ENCODE measurements at regions not wholly inside any gene's neighbourhood (a gene's known extent, or its start where the extent isn't known, plus 50 kb on each side); places are given as distances from the start of the nearest gene placed in this dataset.

GRCh38 chr21:14737922-14738321, 191.8 kb upstream of the SAMSN1 start:
- Histone ChIP-seq H3K36me3 (ENCODE audit: low read depth, missing control alignments) (no peaks in the 10 kb centered on the region), H3K9me3 (no peaks in the 10 kb centered on the region), H3K27me3 (no peaks in the 10 kb centered on the region), H3K4me1 (no peaks in the 10 kb centered on the region), H3K27ac (no peak overlapping the region), H3K4me3 (no peak overlapping the region)
- WGBS, 2 donors: 47 to 48% methylated on average over 6 of the region's 6 CpGs
- peak; percentile 42 for DNase-seq
- intact Hi-C loops (cut with DNase I; ENCODE audit: low total_unique reads): no loop called here
- TF ChIP-seq CTCF (IDR thresholded peaks at IDR 0.05) (peak in 2 of 3 experiments; percentile 56), POLR2A (IDR thresholded peaks at IDR 0.05) (no peak)

GRCh38 chr21:14737284-14737691, 191.2 kb upstream of the SAMSN1 start:
- Histone ChIP-seq H3K4me3 (no peak overlapping the region), H3K4me1 (no peaks in the 10 kb centered on the region), H3K9me3 (no peaks in the 10 kb centered on the region), H3K27me3 (no peaks in the 10 kb centered on the region), H3K36me3 (ENCODE audit: low read depth, missing control alignments) (no peaks in the 10 kb centered on the region), H3K27ac (no peak overlapping the region)
- intact Hi-C loops (cut with DNase I; ENCODE audit: low total_unique reads): no loop called here
- TF ChIP-seq CTCF (IDR thresholded peaks at IDR 0.05): no peak
- TF ChIP-seq POLR2A (IDR thresholded peaks at IDR 0.05): no peak
- no peak for DNase-seq
- 43 to 61% methylated on average over 2 of the region's 2 CpGs for WGBS, 2 donors

DNA sequence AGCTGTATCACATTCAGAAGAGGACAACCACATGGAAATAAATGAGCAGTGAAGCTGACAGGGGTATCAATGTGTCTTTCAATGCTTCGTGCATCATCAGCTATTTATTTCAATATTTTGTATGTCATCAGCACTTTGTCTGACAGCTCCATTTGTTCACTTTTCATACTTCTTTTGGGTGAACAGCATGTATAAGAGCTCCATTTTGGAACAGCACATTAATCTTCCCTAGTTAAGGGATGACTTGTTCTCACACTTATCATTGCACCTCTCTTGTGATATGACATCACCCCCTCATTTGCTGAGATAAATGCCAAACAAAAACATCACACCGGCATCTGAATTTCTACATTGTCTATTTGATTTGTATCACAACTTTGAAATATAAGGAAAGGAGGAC, 190.6 kb upstream of the SAMSN1 start:
- 36 to 47% methylated on average over 2 of the region's 2 CpGs for WGBS, 2 donors
- intact Hi-C loops (cut with DNase I; ENCODE audit: low total_unique reads): no loop called here

DNA sequence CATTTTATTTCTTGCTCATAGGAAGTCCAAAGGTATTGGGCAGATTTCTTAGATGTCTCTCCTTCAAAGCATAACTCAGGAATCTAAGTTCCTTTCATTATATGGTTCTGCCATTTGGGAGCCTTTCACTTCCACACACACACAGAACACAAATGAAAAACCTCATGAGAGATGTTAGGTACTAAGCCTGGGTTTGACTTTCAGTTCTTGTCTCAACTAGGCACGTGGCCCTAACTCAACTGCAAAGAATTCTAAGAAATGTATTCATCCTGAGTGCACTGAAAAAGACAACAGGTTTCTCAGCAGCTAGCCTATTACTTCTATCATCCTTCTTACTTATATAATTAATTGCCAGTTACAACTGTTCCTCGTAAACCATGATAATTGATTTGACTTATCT, 190.0 kb upstream of the SAMSN1 start:
- no peak for TF ChIP-seq CTCF (IDR thresholded peaks at IDR 0.05)
- no peak for TF ChIP-seq POLR2A (IDR thresholded peaks at IDR 0.05)
- no peaks in the 10 kb centered on the region for H3K27me3 ChIP-seq
- H3K36me3 ChIP-seq (ENCODE audit: low read depth, missing control alignments): no peaks in the 10 kb centered on the region
- no peak overlapping the region for H3K4me3 ChIP-seq
- no peaks in the 10 kb centered on the region for H3K9me3 ChIP-seq
- H3K4me1 ChIP-seq: no peaks in the 10 kb centered on the region
- DNase-seq: no peak
- WGBS, 2 donors: 35 to 41% methylated on average over 2 of the region's 2 CpGs
- intact Hi-C loops (cut with DNase I; ENCODE audit: low total_unique reads): no loop called here
- H3K27ac ChIP-seq: no peak overlapping the region

More for the DNA sequence above, 190.6 kb upstream of the SAMSN1 start:
- H3K27me3 ChIP-seq: no peaks in the 10 kb centered on the region
- no peak for DNase-seq
- H3K4me1 ChIP-seq: no peaks in the 10 kb centered on the region
- H3K36me3 ChIP-seq (ENCODE audit: low read depth, missing control alignments): no peaks in the 10 kb centered on the region
- TF ChIP-seq POLR2A (IDR thresholded peaks at IDR 0.05): no peak
- TF ChIP-seq CTCF (IDR thresholded peaks at IDR 0.05): no peak
- no peak overlapping the region for H3K4me3 ChIP-seq
- no peaks in the 10 kb centered on the region for H3K9me3 ChIP-seq
- H3K27ac ChIP-seq: no peak overlapping the region

GRCh38 chr21:14734833-14735232, 188.7 kb upstream of the SAMSN1 start:
- H3K4me3 ChIP-seq: no peak overlapping the region
- H3K4me1 ChIP-seq: no peaks in the 10 kb centered on the region
- TF ChIP-seq POLR2A (IDR thresholded peaks at IDR 0.05) (no peak), CTCF (IDR thresholded peaks at IDR 0.05) (no peak)
- no peaks in the 10 kb centered on the region for H3K27me3 ChIP-seq
- 80 to 89% methylated on average over 2 of the region's 2 CpGs for WGBS, 2 donors
- H3K36me3 ChIP-seq (ENCODE audit: low read depth, missing control alignments): no peaks in the 10 kb centered on the region
- intact Hi-C loops (cut with DNase I; ENCODE audit: low total_unique reads): no loop called here
- no peaks in the 10 kb centered on the region for H3K9me3 ChIP-seq
- DNase-seq: no peak
- no peak overlapping the region for H3K27ac ChIP-seq
